ENCODE measurements at regions not wholly inside any gene's neighbourhood (a gene's known extent, or its start where the extent isn't known, plus 50 kb on each side); places are given as distances from the start of the nearest gene placed in this dataset.
"Not testable (repeated sequence)": the region's sequence is repeated elsewhere in the genome, so short reads cannot be mapped to it uniquely, and the experiment has no call there.

GRCh38 chr12:71385155-71385554, 54.4 kb upstream of the LGR5 start:
- TF ChIP-seq, protein P1, sequence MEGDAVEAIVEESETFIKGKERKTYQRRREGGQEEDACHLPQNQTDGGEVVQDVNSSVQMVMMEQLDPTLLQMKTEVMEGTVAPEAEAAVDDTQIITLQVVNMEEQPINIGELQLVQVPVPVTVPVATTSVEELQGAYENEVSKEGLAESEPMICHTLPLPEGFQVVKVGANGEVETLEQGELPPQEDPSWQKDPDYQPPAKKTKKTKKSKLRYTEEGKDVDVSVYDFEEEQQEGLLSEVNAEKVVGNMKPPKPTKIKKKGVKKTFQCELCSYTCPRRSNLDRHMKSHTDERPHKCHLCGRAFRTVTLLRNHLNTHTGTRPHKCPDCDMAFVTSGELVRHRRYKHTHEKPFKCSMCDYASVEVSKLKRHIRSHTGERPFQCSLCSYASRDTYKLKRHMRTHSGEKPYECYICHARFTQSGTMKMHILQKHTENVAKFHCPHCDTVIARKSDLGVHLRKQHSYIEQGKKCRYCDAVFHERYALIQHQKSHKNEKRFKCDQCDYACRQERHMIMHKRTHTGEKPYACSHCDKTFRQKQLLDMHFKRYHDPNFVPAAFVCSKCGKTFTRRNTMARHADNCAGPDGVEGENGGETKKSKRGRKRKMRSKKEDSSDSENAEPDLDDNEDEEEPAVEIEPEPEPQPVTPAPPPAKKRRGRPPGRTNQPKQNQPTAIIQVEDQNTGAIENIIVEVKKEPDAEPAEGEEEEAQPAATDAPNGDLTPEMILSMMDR (IDR thresholded peaks at IDR 0.05; ENCODE audit: control extremely low read depth, extremely low read depth, low read depth, missing control alignments): no peak
- DNase-seq (ENCODE audit: extremely low spot score): no peak
- ChIA-PET POLR2A (no interaction called here), CTCF (interaction anchor here (1.4 to 2.8 kb wide), 2 partner anchors 7 to 60 kb away, joined by 3 to 11 read pairs; no protein-coding TSS in a partner anchor)

DNA sequence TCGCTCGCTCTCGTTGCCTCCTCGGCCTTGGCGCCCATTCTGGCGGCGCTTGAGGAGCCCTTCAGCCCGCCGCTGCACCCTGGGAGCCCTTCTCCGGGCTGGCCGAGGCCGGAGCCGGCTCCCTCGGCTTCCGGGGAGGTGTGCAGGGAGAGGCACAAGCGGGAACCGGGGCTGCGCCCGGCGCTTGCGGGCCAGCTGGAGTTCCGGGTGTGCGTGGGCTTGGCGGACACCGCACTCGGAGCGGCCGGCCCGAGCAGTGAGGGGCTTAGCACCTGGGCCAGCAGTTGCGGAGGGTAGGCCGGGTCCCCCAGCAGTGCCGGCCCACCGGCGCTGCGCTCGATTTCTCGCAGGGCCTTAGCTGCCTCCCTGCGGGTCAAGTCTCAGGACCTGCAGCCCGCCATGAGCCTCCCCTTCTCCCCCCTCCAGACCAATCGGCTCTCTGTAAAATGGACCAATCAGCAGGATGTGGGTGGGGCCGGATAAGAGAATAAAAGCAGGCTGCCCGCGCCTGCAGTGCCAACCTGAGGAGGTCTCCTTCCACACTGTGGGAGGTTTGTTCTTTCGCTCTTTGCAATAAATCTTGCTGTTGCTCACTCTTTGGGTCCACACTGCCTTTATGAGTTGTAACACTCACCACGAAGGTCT, 62.8 kb upstream of the LGR5 start:
- POLR2A ChIA-PET; DNase-seq (ENCODE audit: extremely low spot score): not testable (repeated sequence)
- CTCF ChIA-PET: interaction anchor here (1.1 kb wide), 1 partner anchor 11 kb away, joined by 4 read pairs; no protein-coding TSS in a partner anchor

GRCh38 chr12:71371122-71371521, 68.5 kb upstream of the LGR5 start:
- ChIA-PET CTCF (interaction anchor here (2.6 kb wide), 1 partner anchor 21 kb away, joined by 10 read pairs; no protein-coding TSS in a partner anchor), POLR2A (no interaction called here)
- no peak for DNase-seq (ENCODE audit: extremely low spot score)
- TF ChIP-seq, protein P1 (IDR thresholded peaks at IDR 0.05; ENCODE audit: control extremely low read depth, extremely low read depth, low read depth, missing control alignments): no peak

DNA sequence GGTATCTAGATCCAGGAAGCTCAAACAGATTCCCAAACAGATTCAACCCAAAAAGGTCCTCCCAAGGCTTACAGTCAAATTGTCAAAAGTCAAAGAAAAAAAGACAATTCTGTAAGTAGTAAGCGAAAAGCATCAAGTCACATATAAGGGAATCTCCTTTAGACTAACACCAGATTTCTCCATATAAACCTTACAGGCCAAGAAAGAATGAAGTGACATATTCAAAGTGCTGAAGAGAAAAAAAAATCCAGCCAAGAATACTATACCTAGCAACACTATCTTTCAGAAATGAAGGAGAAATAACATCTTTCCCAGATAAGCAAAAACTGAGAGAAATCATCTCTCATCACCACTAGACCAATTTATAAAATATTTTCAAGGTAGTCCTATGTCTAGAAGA, 79.6 kb upstream of the LGR5 start:
- TF ChIP-seq, protein P1 (IDR thresholded peaks at IDR 0.05; ENCODE audit: control extremely low read depth, extremely low read depth, low read depth, missing control alignments): no peak
- POLR2A ChIA-PET: no interaction called here
- DNase-seq (ENCODE audit: extremely low spot score): no peak
- CTCF ChIA-PET: interaction anchor here (0.9 to 1.1 kb wide), 2 partner anchors 10 to 11 kb away, joined by 3 read pairs; no protein-coding TSS in a partner anchor

DNA sequence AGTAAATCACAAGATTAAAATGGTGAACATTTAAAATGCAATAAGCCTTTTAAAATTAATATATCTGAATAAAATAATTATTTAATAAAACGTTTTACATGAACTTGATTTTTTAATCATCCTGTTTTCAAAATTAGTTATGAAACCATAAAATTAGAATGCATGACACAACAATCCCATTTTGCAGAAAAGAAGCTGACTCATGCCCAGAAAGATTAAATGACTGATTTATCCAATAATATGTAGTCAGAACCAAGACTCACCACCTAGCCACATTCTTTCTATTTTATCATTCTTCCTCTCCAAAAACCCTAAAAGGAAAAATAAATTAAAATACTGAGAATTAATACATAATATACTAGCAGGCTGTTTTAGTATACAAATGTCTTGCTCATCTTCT, 83.0 kb upstream of the LGR5 start:
- POLR2A ChIA-PET: no interaction called here
- CTCF ChIA-PET: no interaction called here
- TF ChIP-seq, protein P1 (IDR thresholded peaks at IDR 0.05; ENCODE audit: control extremely low read depth, extremely low read depth, low read depth, missing control alignments): no peak
- DNase-seq (ENCODE audit: extremely low spot score): no peak

- CTCF ChIA-PET: no interaction called here
- TF ChIP-seq, protein P1 (IDR thresholded peaks at IDR 0.05; ENCODE audit: control extremely low read depth, extremely low read depth, low read depth, missing control alignments): no peak
- POLR2A ChIA-PET: no interaction called here
- no peak for DNase-seq (ENCODE audit: extremely low spot score)
These were observed 84.7 kb upstream of the LGR5 start for GRCh38 chr12:71354871-71355270.

- TF ChIP-seq, protein P1 (IDR thresholded peaks at IDR 0.05; ENCODE audit: control extremely low read depth, extremely low read depth, low read depth, missing control alignments): no peak
- DNase-seq (ENCODE audit: extremely low spot score): no peak
- POLR2A ChIA-PET: no interaction called here
- CTCF ChIA-PET: no interaction called here
These were observed 86.0 kb upstream of the LGR5 start for GRCh38 chr12:71353607-71354006.
